ENCODE measurements at regions not wholly inside any gene's neighbourhood (a gene's known extent, or its start where the extent isn't known, plus 50 kb on each side); places are given as distances from the start of the nearest gene placed in this dataset.
"Not testable (repeated sequence)": the region's sequence is repeated elsewhere in the genome, so short reads cannot be mapped to it uniquely, and the experiment has no call there.

DNA sequence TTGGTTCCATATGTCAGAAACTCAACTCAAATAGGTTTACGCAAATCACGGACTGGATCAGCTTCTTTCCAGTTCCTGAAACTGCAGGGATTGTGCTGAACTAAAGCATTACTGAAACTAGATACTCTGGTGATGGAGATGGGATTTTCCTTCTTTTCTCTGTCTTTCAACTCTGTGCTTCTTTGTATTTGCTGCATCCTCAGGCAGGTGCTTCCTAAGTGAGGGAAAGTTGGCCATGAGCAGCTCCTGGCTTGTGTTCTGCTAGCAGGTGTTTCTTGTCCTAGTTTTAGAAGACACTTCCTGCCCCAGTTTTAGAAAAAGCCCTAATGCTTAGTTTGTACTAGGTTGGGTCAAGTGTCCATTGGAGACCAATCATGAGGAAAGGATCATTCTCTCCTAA is 86.7 kb upstream of the USP24 start:
- no peak for DNase-seq

- no peak for DNase-seq
These were observed 85.8 kb upstream of the USP24 start for GRCh38 chr1:55300975-55301374.

GRCh38 chr1:55298167-55298894 is 83.2 kb upstream of the USP24 start:
- no peak for DNase-seq

GRCh38 chr1:55296247-55296646 is 81.1 kb upstream of the USP24 start:
- DNase-seq = not testable (repeated sequence)

DNA sequence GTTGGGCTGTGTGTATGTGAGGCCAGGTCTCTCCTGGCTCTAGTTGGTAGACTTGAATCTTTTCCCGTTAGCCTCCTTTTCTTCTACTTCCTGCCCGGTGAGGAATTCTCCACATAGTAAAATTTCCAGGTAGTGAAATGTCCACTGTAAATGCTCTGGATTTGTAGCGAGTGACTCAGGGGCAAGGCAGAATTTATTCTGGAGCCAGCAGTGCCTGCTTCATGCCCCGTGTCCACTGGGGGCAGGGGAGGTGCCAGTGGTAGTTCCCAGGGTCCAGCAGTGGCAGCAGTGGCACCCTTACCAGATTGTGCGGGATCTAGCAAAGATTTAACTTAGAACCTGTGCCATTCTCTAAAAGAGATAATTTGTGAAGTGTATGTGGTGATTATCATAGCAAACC is 74.5 kb upstream of the USP24 start:
- DNase-seq = no peak

- DNase-seq = no peak
These were observed 73.9 kb upstream of the USP24 start for GRCh38 chr1:55289042-55289441.

GRCh38 chr1:55288245-55288644 is 73.1 kb upstream of the USP24 start:
- no peak for DNase-seq

- no peak for DNase-seq
These were observed 72.6 kb upstream of the USP24 start for GRCh38 chr1:55287723-55288122.

DNA sequence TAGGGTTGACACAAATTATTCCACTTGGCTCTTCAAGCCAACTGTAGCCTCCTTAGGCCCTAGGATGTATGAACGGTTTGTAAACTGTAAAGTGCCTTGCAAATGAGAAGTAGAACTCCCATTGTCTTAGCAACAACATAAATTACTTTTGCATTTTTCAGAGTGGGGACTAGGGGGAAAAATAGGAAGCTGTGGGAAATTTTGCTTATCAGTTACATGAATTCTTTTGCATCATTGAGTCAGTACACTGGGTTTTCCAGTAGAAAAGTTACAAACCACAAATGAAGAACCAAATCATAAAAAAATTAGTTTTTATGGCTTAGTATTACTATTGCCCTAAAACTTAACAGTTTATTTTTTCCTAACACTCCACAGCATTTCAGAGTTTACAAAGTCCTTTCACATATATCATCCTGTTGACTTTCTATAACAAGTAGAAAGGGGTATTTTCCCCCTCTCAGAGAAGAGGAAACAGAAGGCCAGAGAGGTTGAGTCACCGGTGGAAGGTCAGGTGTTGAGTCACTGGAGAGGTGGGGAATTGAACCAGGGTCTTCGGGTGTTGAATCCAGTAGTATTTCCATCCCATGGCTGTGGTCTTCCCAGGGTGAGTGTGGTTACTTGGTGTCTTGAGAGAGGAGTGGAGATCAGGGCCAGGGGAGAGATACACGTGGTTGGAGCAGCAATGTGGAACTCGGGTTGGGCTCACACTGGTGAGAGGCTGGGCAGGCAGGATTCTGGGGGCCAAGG is 71.9 kb upstream of the USP24 start:
- DNase-seq = peak; percentile 28 to 38

- no peak for DNase-seq
These were observed 70.7 kb upstream of the USP24 start for GRCh38 chr1:55285834-55286233.

- no peak for DNase-seq
These were observed 69.7 kb upstream of the USP24 start for GRCh38 chr1:55284856-55285255.

DNA sequence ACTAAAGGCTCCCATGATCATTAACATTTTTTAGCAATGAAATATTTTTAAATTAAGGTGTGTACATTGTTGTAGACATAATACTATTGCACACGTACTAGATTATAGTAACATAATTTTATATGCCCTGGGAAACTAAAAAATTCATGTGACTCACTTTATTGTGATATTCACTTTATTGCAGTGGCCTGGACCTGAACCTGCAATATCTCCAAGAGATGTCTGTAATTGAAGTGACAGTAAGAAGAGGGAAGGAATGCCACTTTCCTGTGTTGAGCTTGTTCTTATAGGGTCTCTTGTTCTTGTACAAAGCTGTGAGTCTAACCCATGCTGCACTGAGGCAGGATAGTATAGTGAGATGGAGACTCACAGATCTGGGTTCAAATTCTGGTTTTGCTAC is 66.9 kb upstream of the USP24 start:
- no peak for DNase-seq

- no peak for DNase-seq
These were observed 65.6 kb upstream of the USP24 start for GRCh38 chr1:55280731-55281130.

DNA sequence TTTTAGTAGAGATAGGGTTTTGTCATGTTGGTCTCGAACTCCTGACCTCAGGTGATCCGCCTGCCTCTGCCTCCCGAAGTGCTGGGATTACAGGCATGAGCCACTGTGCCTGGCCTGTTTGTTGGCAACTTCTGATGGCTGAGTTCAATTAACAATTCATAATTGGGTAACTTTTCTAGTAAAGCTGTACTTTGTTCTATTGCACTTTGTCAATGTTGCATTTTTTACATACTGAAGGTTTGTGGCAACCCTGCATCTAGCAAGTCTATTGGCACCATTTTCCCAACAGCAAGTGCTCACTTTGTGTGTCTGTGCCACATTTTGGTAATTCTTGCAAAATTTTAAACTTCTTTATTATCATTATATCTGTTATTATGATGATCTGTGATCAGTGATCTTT is 64.5 kb upstream of the USP24 start:
- no peak for DNase-seq

GRCh38 chr1:55278378-55278777 is 63.2 kb upstream of the USP24 start:
- no peak for DNase-seq

DNA sequence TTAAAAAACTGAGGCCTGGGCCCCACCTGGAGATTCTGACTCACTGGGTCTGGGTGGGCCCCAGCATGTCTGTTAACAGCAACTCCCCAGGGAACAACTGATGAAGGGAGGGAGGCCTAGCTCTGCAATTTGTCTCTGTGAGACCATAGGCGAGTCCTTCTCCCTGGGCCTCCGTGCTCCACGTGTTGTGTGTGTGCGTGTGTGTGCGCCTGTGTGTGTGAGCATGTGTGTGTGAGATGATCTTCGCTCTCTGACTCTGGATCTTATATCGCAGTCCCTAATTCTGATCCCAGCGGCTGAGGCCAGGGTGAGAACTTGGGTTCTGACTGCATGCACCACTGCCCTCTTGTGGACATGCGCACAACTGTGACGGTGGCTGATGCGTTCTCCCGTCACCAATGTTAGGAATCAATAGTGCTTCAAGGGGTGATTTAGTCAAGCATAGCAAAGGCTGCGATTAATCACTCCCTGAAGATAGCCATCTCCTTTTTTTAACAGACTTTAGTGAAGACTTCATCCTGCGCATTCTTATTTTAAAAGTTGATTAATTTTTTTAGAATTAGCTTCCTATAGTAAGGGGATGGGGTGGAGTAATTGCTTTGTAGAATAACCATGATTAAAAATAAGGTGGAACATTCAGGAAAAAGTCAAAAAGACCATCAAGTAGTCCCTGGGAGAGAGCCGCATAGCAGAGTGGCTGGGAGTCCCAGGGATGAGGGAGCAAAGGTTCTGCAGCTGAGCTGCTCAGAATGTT is 62.4 kb upstream of the USP24 start:
- DNase-seq = peak; percentile 89 to 91

DNA sequence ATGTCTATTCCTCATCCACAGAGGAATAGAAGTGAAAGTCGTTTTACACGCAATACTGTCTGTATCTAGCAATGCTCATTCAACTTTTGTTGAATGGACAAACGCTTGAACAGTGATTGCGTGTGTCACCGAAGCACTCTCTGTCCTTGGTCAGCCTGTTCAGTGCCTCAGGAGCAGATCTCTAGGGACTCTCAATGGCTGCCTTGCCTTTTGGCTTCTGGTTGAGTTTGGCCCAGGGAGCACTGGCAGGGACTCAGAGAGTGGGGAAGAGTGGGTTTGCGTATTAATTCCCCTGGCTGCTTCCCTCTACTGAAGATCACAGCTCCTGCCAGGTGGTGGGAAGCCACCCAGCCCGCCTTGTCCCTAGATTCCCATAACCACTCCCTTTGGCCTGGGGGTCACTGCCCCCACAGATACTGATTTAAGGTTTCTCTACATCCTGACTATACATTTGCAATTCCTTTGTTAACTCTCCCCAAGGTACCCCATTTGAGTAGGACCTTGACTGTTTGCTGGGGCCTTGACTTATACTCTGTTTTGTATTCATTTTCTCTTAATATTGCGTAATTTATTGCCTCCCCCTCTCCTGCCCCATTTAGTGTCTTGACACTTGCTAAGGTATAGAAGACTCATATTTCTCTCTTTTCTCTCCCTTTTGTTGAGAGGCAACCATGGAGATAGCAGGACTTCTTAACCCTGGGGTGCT is 61.7 kb upstream of the USP24 start:
- no peak for DNase-seq

DNA sequence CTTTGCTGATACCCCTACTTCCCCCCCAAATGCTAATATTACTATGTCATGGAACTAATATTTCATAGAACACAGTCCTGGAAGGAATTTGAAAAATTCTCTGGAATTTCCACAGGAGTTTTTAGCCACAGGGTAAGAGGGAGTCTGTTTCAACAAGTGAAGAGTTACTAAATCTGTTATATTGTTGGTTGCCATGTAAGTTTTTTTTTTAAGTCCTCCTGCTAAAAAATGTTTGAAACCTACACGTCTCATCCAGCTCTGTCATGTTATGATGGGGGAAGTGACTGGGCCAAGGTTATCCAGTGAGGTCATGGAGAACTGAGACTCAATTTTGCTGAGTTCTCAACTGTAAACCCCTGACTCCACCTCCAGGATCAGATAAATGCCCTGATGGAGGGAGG is 60.8 kb upstream of the USP24 start:
- no peak for DNase-seq

GRCh38 chr1:55275151-55275748 is 60.1 kb upstream of the USP24 start:
- no peak for DNase-seq

DNA sequence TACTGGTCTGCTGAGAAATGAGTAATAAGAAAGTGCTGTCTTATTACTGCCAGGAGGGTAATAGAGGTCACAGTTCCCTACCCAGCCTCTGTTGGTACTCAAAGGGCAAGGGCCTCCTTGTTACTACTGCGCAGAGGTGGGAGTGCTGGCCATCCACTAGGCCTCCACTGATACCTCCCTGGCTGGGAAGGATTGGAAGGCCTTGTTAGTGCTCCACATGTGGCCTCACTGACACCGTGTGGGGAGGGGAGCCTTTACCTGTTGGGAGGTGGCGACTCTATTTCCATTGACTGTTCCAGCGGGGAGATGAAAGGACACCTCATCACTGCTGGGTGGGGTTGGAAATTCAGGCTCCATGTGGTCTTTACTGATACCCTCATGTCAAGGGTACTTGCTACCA is 57.8 kb upstream of the USP24 start:
- DNase-seq = no peak
